AG09309 (cell line): ENCODE measurements at regions not wholly inside any gene's neighbourhood (a gene's known extent, or its start where the extent isn't known, plus 50 kb on each side); places are given as distances from the start of the nearest gene placed in this dataset.

Source experiments
- DNase-seq: peaks from one replicate; pipeline ENCODE4 v3.0.0-alpha.2; 2010; ENCODE audit warnings: low read depth
- H3K4me3 ChIP-seq: 2 replicates; pipeline ENCODE4 v1.5.1; 2011; ENCODE audit warnings: mild to moderate bottlenecking, low read depth, low read length, moderate library complexity; ENCODE audit not compliant: control insufficient read depth
- TF ChIP-seq, protein P1 (sequence below): IDR thresholded peaks from 2 replicates; pipeline ENCODE4 v1.5.1; 2011; ENCODE audit warnings: mild to moderate bottlenecking, low read depth, low read length, inconsistent platforms; ENCODE audit not compliant: insufficient read depth, control insufficient read depth; ENCODE audit errors: missing control alignments

- DNase-seq: no peak
- TF ChIP-seq, protein P1, sequence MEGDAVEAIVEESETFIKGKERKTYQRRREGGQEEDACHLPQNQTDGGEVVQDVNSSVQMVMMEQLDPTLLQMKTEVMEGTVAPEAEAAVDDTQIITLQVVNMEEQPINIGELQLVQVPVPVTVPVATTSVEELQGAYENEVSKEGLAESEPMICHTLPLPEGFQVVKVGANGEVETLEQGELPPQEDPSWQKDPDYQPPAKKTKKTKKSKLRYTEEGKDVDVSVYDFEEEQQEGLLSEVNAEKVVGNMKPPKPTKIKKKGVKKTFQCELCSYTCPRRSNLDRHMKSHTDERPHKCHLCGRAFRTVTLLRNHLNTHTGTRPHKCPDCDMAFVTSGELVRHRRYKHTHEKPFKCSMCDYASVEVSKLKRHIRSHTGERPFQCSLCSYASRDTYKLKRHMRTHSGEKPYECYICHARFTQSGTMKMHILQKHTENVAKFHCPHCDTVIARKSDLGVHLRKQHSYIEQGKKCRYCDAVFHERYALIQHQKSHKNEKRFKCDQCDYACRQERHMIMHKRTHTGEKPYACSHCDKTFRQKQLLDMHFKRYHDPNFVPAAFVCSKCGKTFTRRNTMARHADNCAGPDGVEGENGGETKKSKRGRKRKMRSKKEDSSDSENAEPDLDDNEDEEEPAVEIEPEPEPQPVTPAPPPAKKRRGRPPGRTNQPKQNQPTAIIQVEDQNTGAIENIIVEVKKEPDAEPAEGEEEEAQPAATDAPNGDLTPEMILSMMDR: no peak
- H3K4me3 ChIP-seq: no peak overlapping the region
Measured at GRCh38 chr10:31642281-31642680, 286.4 kb downstream of the ARHGAP12 start.

- TF ChIP-seq, protein P1: no peak
- DNase-seq: no peak
- no peak overlapping the region for H3K4me3 ChIP-seq
Measured at GRCh38 chr10:31635415-31636065, 293.1 kb downstream of the ARHGAP12 start.

DNA sequence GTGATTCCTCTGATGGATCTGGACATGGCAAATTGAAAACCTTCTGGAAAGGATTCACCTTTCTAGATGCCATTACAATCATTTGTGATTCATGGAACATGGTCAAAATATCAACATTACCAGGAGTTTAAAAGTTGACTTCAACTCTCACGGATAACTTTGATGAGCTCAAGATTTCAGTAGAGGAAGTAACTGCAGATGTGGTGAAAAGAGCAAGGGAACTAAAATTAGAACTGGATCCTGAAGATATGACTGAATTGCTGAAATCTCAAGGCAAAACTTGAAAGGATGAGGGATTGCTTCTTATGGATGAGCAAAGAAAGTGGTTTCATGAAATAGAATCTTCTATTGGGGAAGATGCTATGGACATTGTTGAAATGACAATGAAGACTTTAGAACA lies 293.6 kb downstream of the ARHGAP12 start:
- H3K4me3 ChIP-seq: no peak overlapping the region
- DNase-seq: no peak
- TF ChIP-seq, protein P1: no peak

DNA sequence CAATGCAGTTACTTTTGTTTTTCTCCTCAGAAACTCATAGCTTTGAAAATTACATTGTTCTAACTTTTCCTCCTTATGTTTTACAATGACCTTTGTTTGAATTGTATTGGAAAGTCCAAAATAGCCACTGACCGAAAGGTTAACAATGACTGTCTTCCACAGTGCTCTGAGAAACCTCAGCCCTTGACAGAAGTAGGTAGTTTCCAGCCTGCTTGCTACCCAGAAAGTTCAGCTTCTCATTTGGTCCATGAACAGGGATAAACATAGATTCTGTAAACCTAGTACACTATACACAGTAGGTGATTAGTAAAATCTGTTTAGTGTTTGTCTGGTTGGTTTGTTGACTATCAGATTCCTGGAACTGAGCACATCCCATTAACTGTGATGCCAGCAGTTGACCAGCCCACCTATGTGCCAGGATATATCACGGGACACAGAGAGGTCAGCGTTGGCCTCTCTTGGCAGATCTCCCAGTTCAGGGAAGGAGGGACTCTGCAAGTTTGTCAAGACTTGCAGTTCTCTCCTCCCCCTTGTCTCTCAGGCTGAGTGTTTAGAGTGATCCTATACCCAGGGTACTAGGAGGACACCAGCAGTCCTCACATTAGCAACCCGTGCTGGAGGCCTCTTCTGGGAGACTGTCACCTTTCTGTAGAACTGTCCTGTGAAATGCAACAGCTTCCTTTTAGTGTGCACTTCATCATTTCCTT lies 297.6 kb downstream of the ARHGAP12 start:
- DNase-seq: no peak
- no peak overlapping the region for H3K4me3 ChIP-seq
- TF ChIP-seq, protein P1: no peak

DNA sequence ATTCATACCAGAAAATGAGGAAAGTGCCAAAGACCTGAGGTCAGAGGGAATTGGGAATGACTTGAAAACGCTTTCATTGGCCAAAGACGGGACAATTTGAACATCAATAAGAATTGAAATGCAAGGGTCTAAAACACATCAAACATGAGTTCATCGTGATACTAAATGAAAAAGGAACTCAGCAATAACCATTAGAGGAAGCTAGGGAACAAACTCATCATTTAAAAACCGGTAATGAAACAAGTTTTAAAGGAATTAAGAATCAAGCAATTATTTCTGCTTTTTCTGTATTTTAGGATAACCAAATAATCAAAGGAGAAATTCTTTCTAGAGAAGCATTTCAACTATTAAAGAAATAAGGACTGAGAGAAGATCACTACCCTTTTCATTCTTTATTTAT lies 303.1 kb downstream of the ARHGAP12 start:
- TF ChIP-seq, protein P1: no peak
- no peak for DNase-seq
- H3K4me3 ChIP-seq: no peak overlapping the region

DNA sequence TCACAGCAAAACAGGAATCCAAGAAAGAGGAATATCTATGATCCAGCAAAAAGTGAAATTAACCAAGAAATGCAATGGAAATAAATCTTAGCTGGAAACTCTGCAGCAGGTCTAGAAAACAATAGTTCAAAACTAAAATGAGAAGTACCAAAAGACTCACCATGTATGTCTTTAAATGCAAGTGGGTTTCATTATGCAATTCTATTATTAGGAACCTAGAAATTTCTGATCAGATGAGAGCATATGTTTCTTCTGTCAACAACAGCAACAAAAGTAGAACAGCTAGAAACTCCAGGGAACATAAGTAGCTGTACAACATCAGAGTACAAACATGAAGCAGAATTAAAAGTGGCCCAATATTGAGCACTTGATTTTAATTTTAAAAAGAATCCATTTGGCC lies 304.0 kb downstream of the ARHGAP12 start:
- TF ChIP-seq, protein P1: no peak
- H3K4me3 ChIP-seq: no peak overlapping the region
- no peak for DNase-seq

GRCh38 chr10:31623947-31624346 lies 304.7 kb downstream of the ARHGAP12 start:
- no peak for DNase-seq
- no peak overlapping the region for H3K4me3 ChIP-seq
- TF ChIP-seq, protein P1: no peak
